GM23338 (cell line): ENCODE measurements at regions not wholly inside any gene's neighbourhood (a gene's known extent, or its start where the extent isn't known, plus 50 kb on each side); places are given as distances from the start of the nearest gene placed in this dataset.

Experiments
- CTCF ChIP-seq, 2 experiments: fragments of 200-600 bp in 1 of 2; sonication (generic) in 1 of 2; conservative IDR thresholded peaks; 2 replicates each; pipeline versions ENCODE4 v1.5.1 to v1.6.1; 2016 to 2017; ENCODE audit warnings: antibody characterized with exemption in 2 of 2, low read depth in 2 of 2, mild to moderate bottlenecking in 2 of 2, moderate library complexity in 1 of 2
- ETS1 ChIP-seq: IDR thresholded peaks from 2 replicates; pipeline ENCODE4 v1.6.1; 2016; ENCODE audit warnings: antibody characterized with exemption
- EZH2phosphoT487 ChIP-seq: fragments of 200-600 bp; sonication (generic); IDR thresholded peaks from one replicate; pipeline ENCODE4 v1.8.1; 2018; ENCODE audit warnings: antibody characterized with exemption; ENCODE audit not compliant: unreplicated experiment
- NANOG ChIP-seq: IDR thresholded peaks from 2 replicates; pipeline ENCODE4 v1.6.1; 2016; ENCODE audit warnings: antibody characterized with exemption, borderline replicate concordance
- REST ChIP-seq: IDR thresholded peaks from one replicate; pipeline ENCODE4 v1.6.1; 2018; ENCODE audit warnings: antibody characterized with exemption; ENCODE audit not compliant: unreplicated experiment
- ZNF114 ChIP-seq: fragments of 250-450 bp; sonication (Bioruptor Pico); IDR thresholded peaks from 2 replicates; pipeline ENCODE4 v1.5.0; 2020; ENCODE audit warnings: mild to moderate bottlenecking, moderate library complexity
- ZNF331 ChIP-seq: fragments of 250-450 bp; sonication (Bioruptor Pico); IDR thresholded peaks from 2 replicates; pipeline ENCODE4 v1.5.0; 2020; ENCODE audit warnings: low read depth, mild to moderate bottlenecking, moderate library complexity
- ZNF462 ChIP-seq: fragments of 250-450 bp; sonication (Bioruptor Pico); IDR thresholded peaks from 2 replicates; pipeline ENCODE4 v1.5.0; 2020; ENCODE audit warnings: mild to moderate bottlenecking, moderate library complexity

- TF ChIP-seq ZNF462 (CRISPR knock-in tag) (no peak), ZNF331 (CRISPR knock-in tag) (no peak), NANOG (no peak), CTCF (conservative IDR thresholded peaks at IDR 0.05; ENCODE audit: low read depth in 2 of 2) (no peak), REST (no peak), ETS1 (no peak), ZNF114 (CRISPR knock-in tag) (no peak), EZH2phosphoT487 (no peak)
Observed at GRCh38 chr5:63249960-63250359, 671.3 kb downstream of the LRRC70 start (continued).
